CD14-positive monocyte (primary cell): ENCODE measurements at regions not wholly inside any gene's neighbourhood (a gene's known extent, or its start where the extent isn't known, plus 50 kb on each side); places are given as distances from the start of the nearest gene placed in this dataset.

Experiments
- DNase-seq, 3 donors: peaks; one replicate each; pipeline ENCODE4 v3.0.0-alpha.2; 2011 to 2022
- H2AFZ ChIP-seq: 2 replicates; pipeline ENCODE4 v1.6.0; 2012; ENCODE audit warnings: mild to moderate bottlenecking, low read depth, low read length, inconsistent platforms; ENCODE audit not compliant: insufficient read depth, poor library complexity, severe bottlenecking
- H3K27ac ChIP-seq, 2 donors: 1 replicate in 1 of 2; 2 replicates in 1 of 2; pipeline ENCODE4 v1.5.1; 2012 to 2013; ENCODE audit warnings: low read length in 2 of 2, control low read depth in 1 of 2, inconsistent platforms in 1 of 2, low read depth in 1 of 2, mild to moderate bottlenecking in 1 of 2
- H3K27me3 ChIP-seq, 2 donors: one replicate each; pipeline versions ENCODE4 v1.6.0 to v1.6.1; 2011 to 2013; ENCODE audit warnings: low read length in 2 of 2; ENCODE audit not compliant: control insufficient read depth in 2 of 2, insufficient read depth in 2 of 2
- H3K36me3 ChIP-seq, 2 donors: replicated peaks in 1 of 2; 1 replicate in 1 of 2; 2 replicates in 1 of 2; pipeline versions ENCODE4 v1.5.1 to v1.6.1; 2012 to 2013; ENCODE audit warnings: low read length in 2 of 2, control low read depth in 1 of 2, inconsistent platforms in 1 of 2, mild to moderate bottlenecking in 1 of 2; ENCODE audit not compliant: insufficient read depth in 2 of 2, control insufficient read depth in 1 of 2
- H3K4me1 ChIP-seq, 2 donors: 1 replicate in 1 of 2; 2 replicates in 1 of 2; pipeline versions ENCODE4 v1.5.1 to v1.6.1; 2012 to 2013; ENCODE audit warnings: low read length in 2 of 2, control low read depth in 1 of 2, inconsistent platforms in 1 of 2, mild to moderate bottlenecking in 1 of 2, moderate library complexity in 1 of 2; ENCODE audit not compliant: insufficient read depth in 2 of 2, control insufficient read depth in 1 of 2
- H3K4me2 ChIP-seq: replicated peaks from 2 replicates; pipeline ENCODE3; 2012; ENCODE audit warnings: low read length, moderate library complexity, mild to moderate bottlenecking; ENCODE audit not compliant: poor library complexity, severe bottlenecking; ENCODE audit errors: extremely low read depth
- H3K4me3 ChIP-seq, 3 experiments: fragments of 200-600 bp in 1 of 3; sonication (generic) in 1 of 3; replicated peaks in 1 of 3; 1 replicate in 2 of 3; 2 replicates in 1 of 3; pipeline ENCODE4 v1.5.1; 2011 to 2013; ENCODE audit warnings: low read length in 3 of 3, mild to moderate bottlenecking in 3 of 3, control low read depth in 2 of 3, low read depth in 2 of 3, inconsistent platforms in 1 of 3, moderate library complexity in 1 of 3
- H3K79me2 ChIP-seq: 2 replicates; pipeline ENCODE4 v1.6.0; 2012; ENCODE audit warnings: mild to moderate bottlenecking, control low read depth, inconsistent platforms, low read length, moderate library complexity; ENCODE audit not compliant: insufficient read depth
- H3K9ac ChIP-seq: 2 replicates; pipeline ENCODE4 v1.6.0; 2017; ENCODE audit warnings: low read length, mild to moderate bottlenecking; ENCODE audit not compliant: insufficient read depth, poor library complexity, severe bottlenecking
- H3K9me3 ChIP-seq, 2 donors: replicated peaks in 1 of 2; 1 replicate in 1 of 2; 2 replicates in 1 of 2; pipeline versions ENCODE4 v1.5.1 to v1.6.1; 2012 to 2013; ENCODE audit warnings: low read length in 2 of 2, control low read depth in 1 of 2; ENCODE audit not compliant: control insufficient read depth in 1 of 2, insufficient read depth in 1 of 2
- H4K20me1 ChIP-seq: 2 replicates; pipeline ENCODE4 v1.6.0; 2012; ENCODE audit warnings: mild to moderate bottlenecking, low read length, control low read depth, moderate library complexity; ENCODE audit not compliant: insufficient read depth
- H3K27ac Mint-ChIP-seq, 7 donors: one replicate each; pipeline ENCODE4 v1.8.0; 2020; ENCODE audit warnings: mild to moderate bottlenecking in 7 of 7, mixed read lengths in 7 of 7, moderate library complexity in 6 of 7, inconsistent platforms in 2 of 7
- H3K27me3 Mint-ChIP-seq, 3 donors: one replicate each; pipeline ENCODE4 v1.8.0; 2021 to 2022; ENCODE audit warnings: low read depth in 3 of 3, mild to moderate bottlenecking in 3 of 3, mixed read lengths in 3 of 3, moderate library complexity in 3 of 3, inconsistent platforms in 1 of 3
- H3K36me3 Mint-ChIP-seq, 2 donors: one replicate each; pipeline ENCODE4 v1.8.0; 2020; ENCODE audit warnings: mixed read lengths in 2 of 2, inconsistent platforms in 1 of 2, mild to moderate bottlenecking in 1 of 2
- H3K4me1 Mint-ChIP-seq: one replicate; pipeline ENCODE4 v1.8.0; 2020; ENCODE audit warnings: mild to moderate bottlenecking, mixed read lengths
- H3K4me3 Mint-ChIP-seq, 2 donors: one replicate each; pipeline ENCODE4 v1.8.0; 2020; ENCODE audit warnings: mild to moderate bottlenecking in 2 of 2, mixed read lengths in 2 of 2, moderate library complexity in 1 of 2
- H3K9me3 Mint-ChIP-seq, 7 donors: one replicate each; pipeline ENCODE4 v1.8.0; 2020 to 2022; ENCODE audit warnings: mixed read lengths in 7 of 7, mild to moderate bottlenecking in 6 of 7, moderate library complexity in 6 of 7, inconsistent platforms in 2 of 7
- CTCF ChIP-seq: fragments of 200-600 bp; IDR thresholded peaks from one replicate; pipeline ENCODE4 v1.8.0; 2022; ENCODE audit warnings: antibody characterized with exemption, mild to moderate bottlenecking
- WGBS: methylation state at CpG from one replicate; pipeline ENCODE4 v1.1.5; 2013; ENCODE audit warnings: missing lambda C conversion rate; ENCODE audit not compliant: insufficient coverage; 5-methylcytosine and 5-hydroxymethylcytosine counted together
- intact Hi-C, 2 donors: fragments of 100-400 bp; cut with micrococcal nuclease; formaldehyde crosslinking; loops; one replicate each; pipeline versions ENCODE4 v1.15.0 to v1.15.1; 2023

- DNase-seq: no peak
- Mint-ChIP-seq H3K9me3 (peaks cover 0 to 5% (median 0%) of the 10 kb centered on the region in 7 donors), H3K27ac (peak overlapping the region in 1 of 7 donors; percentile 59), H3K4me1 (no peaks in the 10 kb centered on the region), H3K27me3 (peaks cover 0 to 7% (median 0%) of the 10 kb centered on the region in 3 donors), H3K4me3 (no peak overlapping the region), H3K36me3 (no peaks in the 10 kb centered on the region)
- Histone ChIP-seq H3K9ac (no peak overlapping the region), H3K79me2 (no peaks in the 10 kb centered on the region), H3K4me2 (no peak overlapping the region), H3K4me3 (no peak overlapping the region), H4K20me1 (no peaks in the 10 kb centered on the region), H3K27me3 (no peaks in the 10 kb centered on the region), H2AFZ (no peak overlapping the region), H3K9me3 (no peaks in the 10 kb centered on the region), H3K36me3 (no peaks in the 10 kb centered on the region), H3K27ac (no peak overlapping the region), H3K4me1 (no peaks in the 10 kb centered on the region)
- intact Hi-C loops: no loop called here
- TF ChIP-seq CTCF: no peak
- 87% methylated on average over 4 of the region's 11 CpGs for WGBS
These were observed 86.5 kb downstream of the LSM5 start for GRCh38 chr7:32403463-32404229.

- H3K27me3 ChIP-seq: no peaks in the 10 kb centered on the region
- WGBS: 79% methylated on average over 3 of the region's 4 CpGs
- H4K20me1 ChIP-seq: no peaks in the 10 kb centered on the region
- H3K36me3 ChIP-seq: no peaks in the 10 kb centered on the region
- Mint-ChIP-seq H3K4me3 (no peak overlapping the region), H3K27me3 (peaks cover 0 to 2% (median 0%) of the 10 kb centered on the region in 3 donors), H3K4me1 (no peaks in the 10 kb centered on the region), H3K27ac (no peak overlapping the region), H3K9me3 (peaks cover 0 to 5% (median 2%) of the 10 kb centered on the region in 7 donors), H3K36me3 (no peaks in the 10 kb centered on the region)
- no peak overlapping the region for H2AFZ ChIP-seq
- H3K4me1 ChIP-seq: no peaks in the 10 kb centered on the region
- TF ChIP-seq CTCF: no peak
- no peaks in the 10 kb centered on the region for H3K79me2 ChIP-seq
- no peak for DNase-seq
- H3K4me2 ChIP-seq: no peak overlapping the region
- H3K9me3 ChIP-seq: no peaks in the 10 kb centered on the region
- intact Hi-C loops: no loop called here
- no peak overlapping the region for H3K9ac ChIP-seq
- H3K27ac ChIP-seq: no peak overlapping the region
- no peak overlapping the region for H3K4me3 ChIP-seq
These were observed 89.5 kb downstream of the LSM5 start for GRCh38 chr7:32400676-32401075.
